Mesenchymal stem cell (in vitro differentiated cells and primary cell): ENCODE measurements at regions not wholly inside any gene's neighbourhood (a gene's known extent, or its start where the extent isn't known, plus 50 kb on each side); places are given as distances from the start of the nearest gene placed in this dataset.

ENCODE experiments used
- DNase-seq: peaks from one replicate; pipeline ENCODE4 v3.0.0-alpha.2; 2013
- H2AFZ ChIP-seq: one replicate; pipeline ENCODE4 v1.6.1; 2013; ENCODE audit warnings: low read depth, mild to moderate bottlenecking, control low read depth, inconsistent platforms, low read length, moderate library complexity
- H2AK5ac ChIP-seq: 2 replicates; pipeline ENCODE4 v1.6.1; 2013; ENCODE audit warnings: low read length, moderate library complexity, mild to moderate bottlenecking, inconsistent platforms; ENCODE audit not compliant: severe bottlenecking
- H2BK120ac ChIP-seq: one replicate; pipeline ENCODE4 v1.6.1; 2013; ENCODE audit warnings: low read depth, mild to moderate bottlenecking, inconsistent platforms, low read length, moderate library complexity
- H2BK12ac ChIP-seq, 2 experiments: one replicate each; pipeline ENCODE4 v1.6.1; 2013; ENCODE audit warnings: inconsistent platforms in 2 of 2, low read length in 2 of 2, mild to moderate bottlenecking in 2 of 2, moderate library complexity in 2 of 2, control low read depth in 1 of 2
- H2BK15ac ChIP-seq: one replicate; pipeline ENCODE4 v1.6.1; 2013; ENCODE audit warnings: mild to moderate bottlenecking, low read depth, inconsistent platforms; ENCODE audit not compliant: poor library complexity, severe bottlenecking
- H2BK5ac ChIP-seq: 2 replicates; pipeline ENCODE4 v1.6.1; 2013; ENCODE audit warnings: low read depth, mild to moderate bottlenecking, low read length, control low read depth, inconsistent platforms; ENCODE audit not compliant: poor library complexity, severe bottlenecking
- H3K14ac ChIP-seq, 2 experiments: one replicate each; pipeline ENCODE4 v1.6.1; 2013; ENCODE audit warnings: inconsistent platforms in 2 of 2, low read length in 2 of 2, control low read depth in 1 of 2, mild to moderate bottlenecking in 1 of 2, moderate library complexity in 1 of 2
- H3K18ac ChIP-seq, 2 experiments: one replicate each; pipeline ENCODE4 v1.6.1; 2013; ENCODE audit warnings: inconsistent platforms in 2 of 2, low read length in 2 of 2, control low read depth in 1 of 2, low read depth in 1 of 2, mild to moderate bottlenecking in 1 of 2
- H3K23ac ChIP-seq, 2 experiments: one replicate each; pipeline ENCODE4 v1.6.1; 2013; ENCODE audit warnings: inconsistent platforms in 2 of 2, low read length in 2 of 2, mild to moderate bottlenecking in 2 of 2, moderate library complexity in 2 of 2, control low read depth in 1 of 2
- H3K27ac ChIP-seq: 2 replicates; pipeline ENCODE4 v1.5.1; 2013; ENCODE audit warnings: mild to moderate bottlenecking, moderate library complexity, low read length, control low read depth, inconsistent platforms; ENCODE audit not compliant: poor library complexity, severe bottlenecking
- H3K27me3 ChIP-seq, 2 experiments: 2 replicates each; pipeline versions ENCODE4 v1.6.1 to v1.7.0; 2013; ENCODE audit warnings: low read length in 2 of 2, mild to moderate bottlenecking in 2 of 2, moderate library complexity in 2 of 2, control low read depth in 1 of 2, inconsistent platforms in 1 of 2; ENCODE audit not compliant: control insufficient read depth in 1 of 2, insufficient read depth in 1 of 2
- H3K36me3 ChIP-seq, 2 experiments: 2 replicates each; pipeline versions ENCODE4 v1.6.1 to v1.7.0; 2013; ENCODE audit warnings: low read length in 2 of 2, control low read depth in 1 of 2, inconsistent platforms in 1 of 2, low read depth in 1 of 2, mild to moderate bottlenecking in 1 of 2; ENCODE audit not compliant: insufficient read depth in 2 of 2, control insufficient read depth in 1 of 2
- H3K4ac ChIP-seq, 2 experiments: one replicate each; pipeline ENCODE4 v1.6.1; 2013; ENCODE audit warnings: inconsistent platforms in 2 of 2, low read length in 2 of 2, mild to moderate bottlenecking in 2 of 2, moderate library complexity in 2 of 2, control low read depth in 1 of 2, low read depth in 1 of 2
- H3K4me1 ChIP-seq: 2 replicates; pipeline ENCODE4 v1.6.1; 2013; ENCODE audit warnings: low read depth, low read length, control low read depth; ENCODE audit not compliant: control insufficient read depth, insufficient read depth
- H3K4me2 ChIP-seq: 2 replicates; pipeline ENCODE4 v1.6.1; 2013; ENCODE audit warnings: low read length, mild to moderate bottlenecking, inconsistent platforms; ENCODE audit not compliant: poor library complexity, severe bottlenecking
- H3K4me3 ChIP-seq, 2 experiments: 2 replicates each; pipeline versions ENCODE4 v1.5.1 to v1.7.0; 2013; ENCODE audit warnings: low read length in 2 of 2, mild to moderate bottlenecking in 2 of 2, control low read depth in 1 of 2, low read depth in 1 of 2; ENCODE audit not compliant: insufficient read depth in 1 of 2
- H3K79me1 ChIP-seq: replicated peaks from 2 replicates; pipeline ENCODE4 v1.6.1; 2013; ENCODE audit warnings: mild to moderate bottlenecking, control low read depth, low read length, inconsistent platforms; ENCODE audit not compliant: poor library complexity, severe bottlenecking
- H3K9ac ChIP-seq: 2 replicates; pipeline ENCODE4 v1.7.0; 2013; ENCODE audit warnings: mild to moderate bottlenecking, low read length, moderate library complexity
- H3K9me3 ChIP-seq: 2 replicates; pipeline ENCODE4 v1.7.0; 2013; ENCODE audit warnings: mild to moderate bottlenecking, low read length; ENCODE audit not compliant: control insufficient read depth
- H4K8ac ChIP-seq: one replicate; pipeline ENCODE4 v1.6.1; 2013; ENCODE audit warnings: inconsistent platforms, mild to moderate bottlenecking, low read length, moderate library complexity
- H4K91ac ChIP-seq: one replicate; pipeline ENCODE4 v1.6.1; 2013; ENCODE audit warnings: mild to moderate bottlenecking, low read length, inconsistent platforms
- WGBS: methylation state at CpG from one replicate; pipeline ENCODE4 v1.1.7; 2013; ENCODE audit warnings: mixed read lengths; 5-methylcytosine and 5-hydroxymethylcytosine counted together

GRCh38 chr17:34177642-34178041 is 77.4 kb upstream of the CCL2 start:
- DNase-seq: peak; percentile 85
- Histone ChIP-seq H3K27me3 (peaks cover 0 to 13% of the 10 kb centered on the region in 2 experiments), H2BK5ac (no peak overlapping the region), H4K8ac (no peak overlapping the region), H3K4me1 (no peaks in the 10 kb centered on the region), H2AFZ (no peak overlapping the region), H3K79me1 (no peaks in the 10 kb centered on the region), H2BK12ac (no peak overlapping the region), H3K4ac (no peak overlapping the region), H3K9ac (peak overlapping the region; percentile 56), H3K14ac (no peak overlapping the region), H2BK15ac (no peak overlapping the region), H3K4me3 (no peak overlapping the region), H4K91ac (no peak overlapping the region), H3K18ac (no peak overlapping the region), H3K36me3 (no peaks in the 10 kb centered on the region), H3K9me3 (no peaks in the 10 kb centered on the region), H2BK120ac (no peak overlapping the region), H2AK5ac (no peak overlapping the region), H3K27ac (no peak overlapping the region), H3K23ac (no peak overlapping the region), H3K4me2 (no peak overlapping the region)
- 0% methylated on average over 1 of the region's 1 CpG for WGBS

GRCh38 chr17:34178092-34178491 is 77.0 kb upstream of the CCL2 start:
- Histone ChIP-seq H3K4me3 (no peak overlapping the region), H2AFZ (no peak overlapping the region), H2BK12ac (no peak overlapping the region), H3K27ac (no peak overlapping the region), H3K4ac (no peak overlapping the region), H2BK15ac (no peak overlapping the region), H4K8ac (no peak overlapping the region), H2BK5ac (no peak overlapping the region), H3K4me1 (no peaks in the 10 kb centered on the region), H3K9ac (peak overlapping the region; percentile 36), H3K9me3 (no peaks in the 10 kb centered on the region), H3K14ac (no peak overlapping the region), H2AK5ac (no peak overlapping the region), H4K91ac (no peak overlapping the region), H2BK120ac (no peak overlapping the region), H3K18ac (no peak overlapping the region), H3K79me1 (no peaks in the 10 kb centered on the region), H3K27me3 (peaks cover 0 to 14% of the 10 kb centered on the region in 2 experiments), H3K23ac (no peak overlapping the region), H3K4me2 (no peak overlapping the region), H3K36me3 (no peaks in the 10 kb centered on the region)
- 9% methylated on average over 3 of the region's 3 CpGs for WGBS
- DNase-seq: peak; percentile 3

GRCh38 chr17:34182036-34182803 is 72.9 kb upstream of the CCL2 start:
- Histone ChIP-seq H3K18ac (no peak overlapping the region), H3K4me2 (peak overlapping the region; percentile 29), H3K9me3 (no peaks in the 10 kb centered on the region), H2BK120ac (no peak overlapping the region), H2BK12ac (no peak overlapping the region), H3K23ac (no peak overlapping the region), H4K8ac (no peak overlapping the region), H3K79me1 (no peaks in the 10 kb centered on the region), H3K27me3 (peaks cover 0 to 14% of the 10 kb centered on the region in 2 experiments), H4K91ac (no peak overlapping the region), H3K36me3 (no peaks in the 10 kb centered on the region), H3K14ac (no peak overlapping the region), H3K27ac (no peak overlapping the region), H3K9ac (no peak overlapping the region), H2AFZ (no peak overlapping the region), H3K4ac (no peak overlapping the region), H2BK15ac (no peak overlapping the region), H2AK5ac (no peak overlapping the region), H2BK5ac (no peak overlapping the region), H3K4me3 (no peak overlapping the region), H3K4me1 (no peaks in the 10 kb centered on the region)
- no peak for DNase-seq
- 65% methylated on average over 4 of the region's 6 CpGs for WGBS

DNA sequence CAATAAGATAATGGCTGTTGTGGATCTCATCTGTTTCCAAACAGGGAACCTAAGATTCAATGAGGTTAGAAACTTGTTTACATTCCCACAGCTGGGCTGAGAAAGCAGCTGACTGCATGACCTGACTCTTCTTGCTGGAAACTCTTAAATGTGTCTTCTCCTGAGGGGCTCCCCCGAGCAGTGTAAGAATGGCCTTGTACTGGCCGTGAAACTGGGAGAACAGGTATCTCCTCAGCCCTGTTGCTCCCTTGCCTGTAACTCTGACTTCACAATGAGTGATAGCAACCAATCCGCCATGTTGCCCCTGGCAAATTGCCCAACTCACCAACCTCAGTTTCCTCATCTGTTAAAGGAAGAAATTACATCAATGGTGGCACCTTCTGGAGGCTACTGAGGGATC is 59.1 kb upstream of the CCL2 start:
- no peak overlapping the region for H2AFZ ChIP-seq
- 61% methylated on average over 3 of the region's 3 CpGs for WGBS

More for the DNA sequence above, 59.1 kb upstream of the CCL2 start:
- H3K4me1 ChIP-seq: no peaks in the 10 kb centered on the region
- H3K27me3 ChIP-seq: no peaks in the 10 kb centered on the region
- no peak overlapping the region for H4K8ac ChIP-seq
- H3K4me3 ChIP-seq: no peak overlapping the region
- H3K79me1 ChIP-seq: no peaks in the 10 kb centered on the region
- H3K4me2 ChIP-seq: no peak overlapping the region
- no peak overlapping the region for H2BK5ac ChIP-seq
- no peak overlapping the region for H3K27ac ChIP-seq
- H3K18ac ChIP-seq: no peak overlapping the region
- H3K36me3 ChIP-seq: no peaks in the 10 kb centered on the region
- H2BK120ac ChIP-seq: no peak overlapping the region
- no peak overlapping the region for H2AK5ac ChIP-seq
- no peak overlapping the region for H4K91ac ChIP-seq
- H3K9ac ChIP-seq: no peak overlapping the region
- H2BK15ac ChIP-seq: no peak overlapping the region
- no peak for DNase-seq
- H2BK12ac ChIP-seq: no peak overlapping the region
- H3K9me3 ChIP-seq: no peaks in the 10 kb centered on the region
- H3K14ac ChIP-seq: no peak overlapping the region
- H3K23ac ChIP-seq: no peak overlapping the region
- H3K4ac ChIP-seq: no peak overlapping the region
